GM12872 (cell line): ENCODE measurements at regions not wholly inside any gene's neighbourhood (a gene's known extent, or its start where the extent isn't known, plus 50 kb on each side); places are given as distances from the start of the nearest gene placed in this dataset.
A peak's percentile ranks its signal among the peaks of the same experiment; 100 is the strongest.

Experiments used
- TF ChIP-seq, protein P1 (sequence below): IDR thresholded peaks from 3 replicates; pipeline ENCODE4 v1.5.1; 2011; ENCODE audit warnings: low read depth, mild to moderate bottlenecking, low read length, moderate library complexity; ENCODE audit not compliant: insufficient read depth

DNA sequence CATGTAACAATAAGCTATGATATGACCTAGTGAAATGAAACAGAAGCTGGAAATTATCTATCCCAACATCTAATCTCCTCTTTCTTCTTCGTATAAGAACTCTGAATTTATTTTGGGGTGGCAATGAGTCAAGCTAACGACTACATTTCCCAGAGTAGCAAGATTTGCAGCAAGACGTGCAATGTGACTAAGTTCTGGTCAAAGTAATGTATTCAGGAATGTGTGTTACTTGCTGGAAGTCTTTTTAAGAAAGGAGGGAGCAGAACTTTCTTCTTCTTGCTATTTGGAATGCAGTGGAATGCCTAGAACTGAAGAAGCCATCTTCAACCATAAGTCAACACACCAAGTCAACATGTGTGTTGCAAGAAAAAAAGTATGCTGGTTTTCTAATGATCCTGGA is 406.6 kb upstream of the MEF2C start:
- TF ChIP-seq, protein P1, sequence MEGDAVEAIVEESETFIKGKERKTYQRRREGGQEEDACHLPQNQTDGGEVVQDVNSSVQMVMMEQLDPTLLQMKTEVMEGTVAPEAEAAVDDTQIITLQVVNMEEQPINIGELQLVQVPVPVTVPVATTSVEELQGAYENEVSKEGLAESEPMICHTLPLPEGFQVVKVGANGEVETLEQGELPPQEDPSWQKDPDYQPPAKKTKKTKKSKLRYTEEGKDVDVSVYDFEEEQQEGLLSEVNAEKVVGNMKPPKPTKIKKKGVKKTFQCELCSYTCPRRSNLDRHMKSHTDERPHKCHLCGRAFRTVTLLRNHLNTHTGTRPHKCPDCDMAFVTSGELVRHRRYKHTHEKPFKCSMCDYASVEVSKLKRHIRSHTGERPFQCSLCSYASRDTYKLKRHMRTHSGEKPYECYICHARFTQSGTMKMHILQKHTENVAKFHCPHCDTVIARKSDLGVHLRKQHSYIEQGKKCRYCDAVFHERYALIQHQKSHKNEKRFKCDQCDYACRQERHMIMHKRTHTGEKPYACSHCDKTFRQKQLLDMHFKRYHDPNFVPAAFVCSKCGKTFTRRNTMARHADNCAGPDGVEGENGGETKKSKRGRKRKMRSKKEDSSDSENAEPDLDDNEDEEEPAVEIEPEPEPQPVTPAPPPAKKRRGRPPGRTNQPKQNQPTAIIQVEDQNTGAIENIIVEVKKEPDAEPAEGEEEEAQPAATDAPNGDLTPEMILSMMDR: no peak

DNA sequence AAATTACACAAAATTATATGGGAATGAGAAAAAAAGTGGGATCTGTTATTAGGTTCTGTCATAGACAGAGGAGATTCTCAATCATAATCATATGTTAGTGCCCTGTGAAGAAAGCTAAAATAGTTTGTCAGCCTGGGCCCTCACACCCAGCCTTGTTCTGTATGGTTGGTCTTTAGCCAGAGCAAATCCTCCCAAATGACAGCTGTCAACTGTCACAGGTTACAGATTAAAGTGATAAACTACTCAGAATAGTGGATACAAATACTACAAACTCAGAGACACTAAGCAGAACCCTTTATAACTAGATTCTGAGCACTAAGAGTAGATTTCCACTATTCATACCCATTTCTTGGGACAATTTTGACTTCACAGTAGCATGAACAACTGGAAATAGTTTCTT is 405.0 kb upstream of the MEF2C start:
- TF ChIP-seq, protein P1: no peak

DNA sequence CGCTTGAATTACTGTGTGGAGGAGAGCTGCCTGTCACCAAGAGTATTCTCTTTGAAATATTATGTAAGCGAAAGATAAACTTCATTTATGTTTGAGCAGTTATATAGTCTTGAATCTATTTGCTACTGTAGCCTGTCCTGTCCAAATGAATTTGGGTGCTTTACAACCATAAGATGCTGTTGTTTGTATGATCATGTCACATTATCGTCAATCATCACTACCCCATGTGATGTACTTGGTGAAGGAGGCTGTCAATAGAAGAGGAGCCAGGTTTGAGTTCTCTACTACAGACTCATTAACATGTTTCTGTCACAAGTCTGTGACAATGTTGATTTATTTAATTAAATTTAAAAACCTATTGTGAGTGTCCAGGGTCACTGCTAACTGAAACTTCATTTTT is 403.3 kb upstream of the MEF2C start:
- TF ChIP-seq, protein P1: no peak

DNA sequence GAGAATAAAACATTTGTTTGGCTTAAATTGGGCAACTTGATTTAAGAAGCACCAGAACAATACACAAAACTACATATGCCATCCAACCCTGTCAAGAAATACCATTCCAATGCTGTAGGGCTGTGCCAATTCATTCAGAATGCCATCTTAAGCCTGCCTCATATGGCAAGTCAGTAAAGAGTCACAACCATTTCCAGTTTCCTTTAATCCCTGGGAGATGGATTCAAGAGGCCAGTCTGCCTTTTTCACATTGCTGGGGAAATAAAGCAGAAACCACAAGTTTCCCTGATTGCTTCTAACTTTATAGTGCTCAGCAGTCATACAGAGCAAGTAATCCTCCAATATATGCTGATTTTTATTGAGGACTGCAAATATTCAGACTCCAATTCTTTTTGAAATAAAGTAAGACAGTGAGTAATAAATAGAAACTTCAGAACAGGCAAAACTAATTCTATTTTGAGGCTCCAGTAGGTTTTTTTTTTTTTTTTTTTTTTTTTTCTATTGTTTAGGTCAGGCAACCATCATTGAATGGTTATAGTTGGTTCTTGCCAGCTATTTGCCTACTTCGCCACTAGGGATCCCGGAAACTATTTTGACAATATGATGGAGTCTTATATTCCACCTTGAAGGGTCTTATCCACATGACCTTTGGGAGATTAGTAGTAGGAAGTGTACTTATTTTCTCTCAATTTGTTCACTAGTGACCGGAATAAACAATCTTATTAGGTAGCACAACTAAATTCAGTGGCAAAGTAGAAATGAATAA is 400.9 kb upstream of the MEF2C start:
- TF ChIP-seq, protein P1: peak; percentile 14; the same call in 1 of the 3 replicates

DNA sequence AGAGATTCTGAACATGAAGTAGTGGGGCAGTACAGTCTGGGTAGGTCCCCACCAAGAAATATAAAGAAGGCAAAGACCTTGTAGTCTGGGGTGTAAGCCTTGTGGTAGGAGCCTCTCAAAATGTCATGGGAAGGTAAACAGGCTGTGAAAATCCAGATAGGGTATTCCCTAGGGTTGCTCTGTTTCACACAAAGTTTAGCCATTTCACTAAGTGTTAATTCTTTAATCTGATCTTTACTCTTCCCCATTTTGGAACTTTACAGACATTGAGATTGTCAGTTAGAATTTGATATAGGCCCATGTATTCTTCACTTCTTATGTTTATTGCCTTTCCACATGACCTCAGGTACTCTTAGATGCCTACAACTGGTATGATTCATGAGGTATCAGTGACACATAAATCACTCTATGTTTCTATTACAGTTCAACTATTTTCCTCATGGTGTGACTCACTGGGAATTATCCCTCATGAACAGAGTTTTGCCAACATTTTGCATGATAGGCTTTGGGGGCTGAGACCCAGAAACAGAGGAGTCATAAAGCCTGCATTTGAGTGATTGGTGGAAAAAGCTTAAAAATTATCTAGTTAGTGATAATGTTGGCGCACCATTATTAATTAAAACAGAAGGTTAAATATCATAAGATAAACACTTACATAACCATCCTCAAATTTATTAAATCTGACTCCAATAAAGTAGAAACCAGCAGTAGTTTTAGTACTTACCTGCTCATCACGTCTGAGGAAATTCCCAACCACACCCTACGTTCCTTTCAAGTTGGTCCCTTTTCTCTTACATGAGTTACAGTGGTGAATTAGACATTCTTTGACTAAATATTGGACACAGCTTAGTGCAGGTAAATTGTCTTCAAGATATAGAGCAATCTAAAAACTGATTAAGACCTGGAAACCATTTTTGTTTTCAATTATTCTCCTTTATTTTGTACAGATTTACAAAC is 399.8 kb upstream of the MEF2C start:
- TF ChIP-seq, protein P1: no peak

DNA sequence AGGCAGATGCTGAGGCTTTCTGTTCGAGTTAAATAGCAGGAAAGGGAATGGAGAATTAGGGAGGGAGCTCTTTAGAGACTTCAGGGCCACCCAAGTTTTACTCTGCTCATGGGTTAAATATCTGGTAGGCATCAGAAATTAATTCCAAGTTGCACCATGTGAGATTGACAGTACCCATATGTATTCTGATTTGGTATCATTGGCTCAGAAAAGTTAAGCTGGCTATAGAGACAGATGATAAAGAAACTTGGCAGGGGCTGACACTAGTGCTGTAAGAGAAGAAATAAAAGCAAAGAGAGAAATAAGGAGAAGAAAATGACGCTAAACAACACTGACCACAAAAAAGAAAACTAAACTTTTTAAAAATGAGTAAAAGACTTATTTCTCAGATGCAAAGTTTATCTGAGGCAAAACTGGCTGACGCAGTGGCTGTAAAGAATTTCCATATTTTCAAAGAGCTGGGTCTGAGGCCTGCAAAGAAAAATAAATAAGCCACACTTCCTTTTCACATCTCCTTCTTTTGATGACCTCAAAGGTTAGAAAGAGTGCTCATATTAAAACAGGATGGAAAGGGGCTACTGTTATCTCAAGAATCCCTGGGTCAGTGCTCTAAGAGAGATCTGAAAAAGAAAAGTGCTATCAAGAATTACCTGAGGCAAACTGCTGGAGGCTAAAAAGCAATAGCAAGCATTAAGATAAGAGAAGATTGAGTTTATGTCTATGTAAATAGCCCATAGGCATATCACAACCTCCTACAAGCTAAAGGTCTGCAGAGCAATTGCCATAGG is 399.0 kb upstream of the MEF2C start:
- TF ChIP-seq, protein P1: no peak

DNA sequence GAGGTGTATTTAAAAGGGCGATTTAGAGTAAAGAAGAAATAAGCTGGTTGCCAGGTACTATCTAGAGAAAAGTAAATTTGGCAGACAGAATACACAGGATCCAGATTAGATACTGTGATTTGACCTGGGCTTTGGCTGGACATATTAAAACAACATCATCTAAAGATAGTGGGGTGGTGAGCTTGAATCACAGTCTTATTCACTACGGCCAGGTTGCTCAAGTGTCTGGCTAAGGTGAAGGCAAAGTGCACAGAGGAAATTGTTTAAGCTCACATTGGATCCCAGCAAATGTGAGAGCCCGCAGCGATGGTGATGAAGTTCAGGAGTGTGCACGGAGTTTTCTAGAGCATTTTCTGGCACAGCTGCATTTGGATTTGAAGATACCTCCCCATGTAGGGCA is 398.2 kb upstream of the MEF2C start:
- TF ChIP-seq, protein P1: no peak
